Tongue (tissue), 1 donor: ENCODE measurements at regions not wholly inside any gene's neighbourhood (a gene's known extent, or its start where the extent isn't known, plus 50 kb on each side); places are given as distances from the start of the nearest gene placed in this dataset.
"Not testable (repeated sequence)": the region's sequence is repeated elsewhere in the genome, so short reads cannot be mapped to it uniquely, and the experiment has no call there.

Experiments used
- DNase-seq: peaks from one replicate; pipeline ENCODE4 v3.0.0-alpha.2; 2015

DNA sequence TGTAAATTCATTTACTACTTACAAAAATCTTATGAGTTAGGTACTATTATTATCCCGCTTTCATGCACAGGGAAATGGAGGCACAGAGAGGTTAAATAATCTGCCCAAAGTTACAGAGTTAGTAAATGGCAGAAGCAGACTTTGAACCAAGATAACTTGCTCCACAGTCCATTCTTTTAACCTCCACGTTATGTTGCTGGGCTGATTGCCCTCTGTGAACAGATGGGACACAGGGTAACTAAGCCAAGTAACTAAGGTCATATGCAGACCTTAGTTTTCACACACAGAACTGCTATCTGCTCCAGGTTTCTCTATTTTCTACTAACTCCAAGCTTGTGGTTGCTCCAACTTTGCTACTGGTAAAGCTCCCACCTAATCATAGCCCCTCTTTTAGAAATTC lies 147.1 kb upstream of the IFNG-AS1 start:
- no peak for DNase-seq

DNA sequence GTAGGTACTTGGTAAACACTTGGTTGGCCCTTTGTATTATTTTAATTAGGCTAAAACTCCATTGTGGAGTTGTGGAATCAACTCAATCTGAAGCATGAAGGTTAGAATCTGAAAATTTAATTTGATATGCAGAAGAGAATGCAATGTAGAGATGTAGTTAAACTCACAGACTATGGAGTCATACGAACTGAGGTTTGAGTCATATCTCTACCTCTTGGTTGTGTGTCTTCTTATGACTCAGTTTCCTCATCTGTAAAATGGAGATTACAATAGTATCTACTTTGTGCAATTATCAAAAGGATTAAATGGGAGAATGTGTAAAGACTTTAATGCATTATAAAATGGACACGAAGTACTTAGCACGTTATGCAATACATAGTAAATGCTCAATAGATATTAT lies 146.0 kb upstream of the IFNG-AS1 start:
- DNase-seq = no peak

DNA sequence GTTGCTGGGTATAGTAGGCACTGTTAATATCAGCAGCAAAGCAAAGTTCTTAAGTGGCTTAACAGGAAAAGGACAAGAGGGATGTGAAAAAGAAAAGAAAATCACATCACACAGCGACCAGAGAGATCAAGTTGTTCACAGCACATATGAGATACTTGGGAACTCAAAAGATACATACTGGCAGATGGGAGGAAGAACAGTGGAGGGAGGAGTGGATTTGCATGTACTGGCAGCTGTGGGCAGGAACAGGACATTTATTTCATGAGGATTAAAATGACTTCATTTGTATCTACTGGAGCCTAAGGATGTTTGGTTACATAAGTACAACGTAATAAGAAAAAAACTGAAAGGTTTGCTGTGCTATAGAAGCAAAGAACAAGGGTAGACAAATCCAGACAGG lies 136.5 kb upstream of the IFNG-AS1 start:
- peak; percentile 25 for DNase-seq

DNA sequence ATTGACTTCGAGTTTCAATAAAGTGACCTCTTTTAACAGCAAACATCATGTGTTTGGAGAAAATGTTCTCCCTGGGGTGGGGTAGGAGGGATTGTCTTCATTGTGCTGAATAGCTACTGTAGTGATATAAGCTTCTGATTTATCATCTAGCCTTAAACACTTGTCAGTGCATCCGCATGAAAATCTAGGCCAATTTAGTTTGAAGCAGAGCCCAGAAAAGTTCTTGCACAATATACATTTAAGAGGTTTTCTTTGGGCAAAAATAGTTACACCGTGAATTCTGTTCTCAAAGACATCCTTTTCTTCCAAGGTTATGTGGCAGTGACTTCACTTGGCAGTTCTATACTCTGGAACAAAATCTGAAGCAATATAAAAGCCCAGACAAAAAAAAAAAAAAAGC lies 136.0 kb upstream of the IFNG-AS1 start:
- DNase-seq = peak; percentile 26

DNA sequence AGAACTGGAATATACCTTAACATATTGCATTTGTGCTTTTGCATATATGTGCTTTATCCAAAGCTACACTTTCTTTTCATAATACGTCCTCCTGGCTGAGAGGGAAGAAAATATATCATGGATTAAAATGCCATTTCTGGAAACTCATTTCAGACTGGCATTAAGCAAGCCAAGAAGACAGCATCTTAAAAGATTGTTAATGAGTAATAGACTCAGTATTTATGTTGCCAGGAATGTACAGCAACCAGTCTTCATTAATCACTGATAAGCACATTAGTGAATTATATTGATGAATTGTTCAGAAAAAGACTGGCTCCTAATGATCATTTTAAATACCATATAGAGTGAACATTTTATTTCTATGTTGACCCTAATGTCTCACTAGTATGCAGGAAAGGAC lies 134.9 kb upstream of the IFNG-AS1 start:
- DNase-seq = no peak

DNA sequence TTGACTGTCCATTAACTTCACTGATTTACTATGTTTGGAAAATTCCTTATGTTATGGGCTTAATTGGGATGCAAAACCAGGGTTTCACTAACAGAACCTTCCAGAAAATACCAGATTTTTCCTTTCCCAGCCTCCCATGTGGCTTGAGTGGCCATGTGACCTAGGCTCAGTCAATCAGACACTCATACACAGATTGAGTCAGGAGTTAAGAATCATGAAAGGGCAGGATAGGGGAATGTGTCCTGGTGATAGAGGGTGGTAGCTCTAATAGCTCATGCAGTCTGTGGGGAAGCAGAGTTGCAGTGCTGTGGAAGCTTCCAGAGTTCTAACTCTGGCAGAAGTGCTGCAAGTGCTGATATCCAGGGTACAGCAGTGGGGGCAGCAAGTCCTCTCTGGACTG lies 134.1 kb upstream of the IFNG-AS1 start:
- DNase-seq = no peak

DNA sequence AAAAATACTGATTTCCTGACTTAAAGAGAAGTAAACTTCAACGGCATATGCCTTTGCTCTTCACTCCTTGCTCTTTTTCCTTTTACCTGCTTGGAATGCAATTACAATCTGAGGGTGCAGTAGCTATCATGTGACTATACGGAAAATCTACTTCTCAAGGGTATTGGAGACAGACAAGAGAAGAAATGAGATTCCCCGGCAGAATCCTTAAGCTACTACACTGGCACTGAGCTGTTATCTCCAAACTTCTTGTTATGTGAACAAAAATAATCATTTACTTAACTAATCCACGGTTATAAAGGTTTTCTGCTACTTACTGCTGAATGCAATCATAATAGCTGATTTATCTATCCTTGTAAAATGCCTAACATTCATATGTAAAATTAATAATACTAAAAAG lies 118.0 kb upstream of the IFNG-AS1 start:
- DNase-seq = no peak

DNA sequence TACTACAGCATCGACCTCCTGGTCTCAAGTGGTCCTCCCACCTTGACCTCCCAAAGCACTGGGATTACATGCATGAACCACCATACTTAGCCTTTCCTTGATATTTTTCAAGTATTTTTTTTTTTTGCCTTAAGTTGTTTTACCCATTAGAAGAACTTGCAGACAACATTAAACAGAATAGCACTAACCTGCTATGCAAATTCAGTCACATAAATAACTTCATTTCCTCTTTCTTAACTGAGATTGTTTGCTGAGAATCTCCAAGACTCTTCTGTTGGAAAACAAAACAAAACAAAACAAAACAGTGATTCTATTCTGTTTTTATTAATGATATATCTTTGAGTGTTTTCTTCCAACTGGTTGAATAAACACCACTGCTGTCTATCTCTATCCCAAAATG lies 115.9 kb upstream of the IFNG-AS1 start:
- no peak for DNase-seq

DNA sequence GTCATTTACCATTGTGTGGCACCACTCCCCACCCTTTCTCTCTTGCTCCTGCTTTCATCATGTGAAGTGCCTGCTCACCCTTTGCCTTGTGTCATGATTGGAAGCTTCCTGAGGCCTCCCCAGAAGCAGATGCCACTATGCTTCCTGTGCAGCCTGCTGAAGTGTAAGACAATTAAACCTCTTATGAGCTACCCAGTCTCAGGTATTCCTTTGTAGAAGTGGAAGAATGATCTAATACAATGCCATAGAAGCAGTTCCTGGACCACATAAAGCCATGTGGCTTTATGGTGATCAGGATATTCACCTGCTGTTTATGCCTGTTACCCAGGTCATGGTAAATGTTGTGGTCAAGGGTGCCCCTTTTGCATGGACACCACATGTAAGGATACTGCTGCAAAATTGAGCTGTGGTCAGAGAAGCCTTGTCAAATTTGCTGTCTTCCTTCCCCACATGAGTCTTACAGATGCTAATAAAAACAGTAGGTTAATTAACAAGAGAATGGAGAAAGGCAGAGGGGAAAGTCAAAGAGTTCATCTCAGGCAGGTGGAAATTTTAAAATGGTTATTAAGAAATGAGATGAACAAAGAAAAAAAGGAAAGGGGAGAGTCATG lies 112.8 kb upstream of the IFNG-AS1 start:
- no peak for DNase-seq

DNA sequence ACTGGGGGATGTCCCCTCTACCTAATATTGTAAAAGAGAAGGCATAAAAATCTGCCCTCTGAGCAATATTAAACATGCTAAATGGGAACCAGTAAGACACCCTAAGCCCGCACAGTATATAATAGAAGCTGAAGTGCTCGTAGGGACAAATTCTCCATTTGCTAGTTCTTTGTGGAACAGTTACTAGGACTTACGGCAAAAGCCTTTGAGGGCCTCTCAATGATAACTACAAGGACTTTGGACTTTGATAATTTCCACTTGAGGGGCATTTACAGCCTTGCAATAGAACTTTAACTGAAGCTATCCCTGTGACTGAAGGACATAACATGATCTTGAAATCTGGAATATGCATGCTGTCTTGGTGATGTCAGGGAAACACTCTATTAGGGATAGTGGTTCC lies 111.5 kb upstream of the IFNG-AS1 start:
- no peak for DNase-seq

DNA sequence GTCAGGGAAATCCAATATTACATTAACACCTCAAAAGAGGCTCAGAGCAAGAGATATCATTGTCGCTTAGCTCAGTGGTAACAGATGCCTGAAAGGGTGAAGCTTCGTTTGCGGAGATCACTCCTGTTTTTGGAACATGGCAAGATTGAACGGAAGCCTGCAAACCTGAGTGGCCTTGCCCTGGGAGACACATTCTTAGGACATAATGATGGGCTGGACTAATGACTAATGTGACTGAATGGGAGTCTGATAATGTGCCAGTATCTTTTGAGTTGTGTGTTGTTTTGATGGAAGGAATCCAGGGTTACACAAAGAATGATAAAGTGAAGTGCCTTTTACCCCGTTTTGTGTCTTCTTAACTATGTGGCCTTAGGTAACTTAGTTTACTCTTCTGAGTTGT lies 109.3 kb upstream of the IFNG-AS1 start:
- no peak for DNase-seq

DNA sequence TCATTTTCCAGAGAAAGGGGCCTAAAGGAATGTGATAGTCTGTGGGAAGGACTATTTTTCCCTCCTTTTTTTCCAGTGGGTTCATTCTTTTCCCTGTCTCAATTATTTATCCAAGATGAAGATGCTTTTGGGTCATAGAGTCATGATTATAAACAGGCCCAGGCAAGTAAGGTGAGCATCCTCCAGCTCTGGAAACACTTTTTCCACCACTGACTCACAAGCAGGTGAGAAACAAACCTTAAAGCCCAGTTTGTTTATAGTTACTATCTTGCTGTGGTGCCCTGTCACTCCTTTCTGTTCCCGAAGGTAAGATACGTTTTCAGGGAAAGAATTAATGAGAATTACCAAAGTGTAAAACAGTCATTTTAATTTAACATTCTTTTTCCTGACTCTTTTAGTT lies 107.7 kb upstream of the IFNG-AS1 start:
- DNase-seq = no peak

DNA sequence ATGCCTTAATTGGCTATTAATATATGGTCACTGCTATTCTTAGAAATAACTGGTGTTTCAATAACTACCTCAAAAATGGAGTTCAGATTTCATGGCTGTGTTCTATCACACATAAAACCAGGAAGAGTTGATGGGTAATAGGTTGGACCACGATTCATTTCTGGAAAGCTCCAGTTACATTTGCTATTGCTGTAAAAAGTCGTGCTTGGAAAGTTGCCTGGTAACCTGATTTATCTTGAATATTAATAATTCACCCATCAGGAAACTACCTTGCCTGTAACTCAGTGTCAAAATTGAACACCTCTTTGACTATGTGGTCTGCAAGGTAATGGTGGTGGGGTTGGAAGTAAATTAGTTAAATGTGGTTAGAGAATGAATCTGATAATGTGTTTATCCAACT lies 104.7 kb upstream of the IFNG-AS1 start:
- no peak for DNase-seq

DNA sequence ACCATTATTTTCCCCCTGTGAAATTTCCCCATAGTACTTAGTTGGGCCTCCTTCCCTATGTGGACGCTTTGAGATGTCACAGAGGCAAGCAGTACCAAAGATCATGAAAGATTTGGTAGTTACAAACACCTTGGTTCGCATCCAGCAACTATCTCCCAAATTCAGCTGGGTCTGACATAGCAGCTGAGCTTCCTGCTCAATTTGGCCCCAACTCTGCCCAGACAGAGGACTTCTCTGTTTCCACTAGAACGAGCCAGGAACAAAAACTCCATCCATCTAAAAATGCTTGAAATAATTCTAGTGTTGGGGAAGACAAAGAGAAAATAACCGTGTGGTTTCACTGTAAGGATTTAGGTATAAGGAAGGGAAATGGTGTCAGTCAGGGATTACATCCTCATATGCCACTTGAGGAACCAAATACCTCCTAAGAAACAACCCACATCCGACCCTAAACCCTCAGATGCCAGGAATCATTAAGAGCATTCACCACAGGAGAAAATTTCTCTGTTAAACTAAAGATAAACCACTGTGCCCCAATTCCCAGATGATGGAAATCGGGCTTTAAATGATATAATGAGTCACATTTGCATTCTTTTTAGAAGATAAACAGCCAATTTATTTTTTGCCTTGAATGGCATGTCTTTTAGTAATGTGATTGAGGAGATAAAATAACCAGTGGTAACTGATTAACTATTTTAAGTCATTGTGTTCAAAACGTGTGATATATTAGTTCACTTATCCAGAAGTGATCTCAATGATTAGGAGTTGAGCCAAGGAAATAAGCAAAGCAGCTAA lies 103.7 kb upstream of the IFNG-AS1 start:
- DNase-seq = no peak

DNA sequence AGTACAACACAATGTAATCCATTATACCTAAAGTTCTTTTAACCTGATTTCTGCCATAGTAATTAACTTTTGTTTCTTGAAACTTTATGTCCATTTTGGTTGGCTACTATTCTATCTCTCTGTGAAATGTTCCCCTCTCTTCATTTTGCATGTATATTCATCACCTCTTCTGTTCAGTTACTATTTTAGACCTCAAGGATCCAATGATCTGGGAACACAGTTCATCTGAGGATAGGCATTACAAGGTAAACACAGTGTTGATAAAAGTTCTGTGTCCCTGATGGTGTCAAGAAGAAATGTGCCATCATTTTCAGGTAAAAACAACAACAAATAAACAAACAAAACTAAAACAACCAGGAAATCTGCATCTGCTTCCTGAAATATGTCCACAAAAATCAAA lies 102.2 kb upstream of the IFNG-AS1 start:
- DNase-seq = no peak

DNA sequence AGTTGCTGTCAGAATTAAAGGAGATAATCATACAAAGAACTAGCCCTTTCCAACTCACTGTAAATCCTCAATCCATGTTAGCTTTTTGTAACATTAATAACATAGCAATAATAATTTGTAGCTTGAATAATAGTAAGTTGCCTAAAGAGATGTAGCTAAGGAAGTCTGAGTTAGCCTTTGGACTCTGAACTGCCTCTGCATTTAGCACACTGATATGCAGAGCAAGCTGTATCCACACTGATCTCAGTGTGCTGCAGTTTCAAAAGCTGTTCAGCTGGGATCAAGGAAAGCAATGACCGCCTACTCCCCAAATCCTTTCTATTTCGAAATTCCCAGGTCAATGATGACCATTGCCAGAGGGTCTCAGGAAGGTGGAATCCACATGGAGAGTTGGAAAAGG lies 99.3 kb upstream of the IFNG-AS1 start:
- no peak for DNase-seq

DNA sequence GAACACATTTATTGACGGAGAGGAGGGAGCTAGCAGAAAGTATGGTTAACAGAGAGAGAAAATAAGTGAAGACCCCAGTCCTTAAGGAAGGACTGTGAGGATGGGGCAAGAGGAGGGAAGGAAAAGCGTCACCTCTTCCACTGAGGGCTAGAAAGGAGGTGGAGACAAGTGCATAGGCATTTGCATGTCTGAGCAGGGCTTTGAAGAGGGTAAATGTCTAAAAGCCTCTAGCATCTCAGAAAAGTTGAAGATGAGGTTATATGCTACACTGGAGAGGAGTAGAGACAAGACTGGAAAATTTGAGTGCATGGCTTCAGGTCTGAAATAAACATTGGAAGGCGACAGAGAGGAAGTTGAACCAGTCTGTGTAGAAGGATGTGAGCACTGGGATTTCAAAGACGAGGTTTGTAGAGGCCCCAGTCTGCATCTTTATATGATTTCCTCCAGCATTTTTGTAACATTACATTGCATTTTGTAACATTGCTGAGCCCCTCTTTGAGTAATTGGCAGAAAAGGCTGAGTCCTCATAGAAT lies 98.5 kb upstream of the IFNG-AS1 start:
- no peak for DNase-seq

DNA sequence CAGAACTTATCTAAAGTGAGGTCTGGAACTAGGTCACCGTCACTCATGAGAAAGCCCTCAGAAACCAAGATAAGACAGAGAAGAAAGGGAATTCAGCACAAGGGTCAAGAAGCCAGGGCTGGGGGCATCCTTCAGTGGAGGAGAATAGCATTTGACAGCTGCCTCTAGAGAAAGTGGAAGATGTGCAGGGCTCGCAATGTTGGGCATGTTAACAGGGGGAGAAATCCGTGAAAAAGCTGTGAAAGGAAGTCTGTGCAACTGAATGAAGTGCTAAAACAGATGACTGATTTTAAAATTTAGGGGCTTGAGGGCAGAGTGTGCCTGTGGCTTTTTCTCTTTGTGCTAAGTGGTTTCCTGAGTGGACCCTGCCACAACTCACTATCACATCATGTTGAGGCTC lies 97.7 kb upstream of the IFNG-AS1 start:
- no peak for DNase-seq

DNA sequence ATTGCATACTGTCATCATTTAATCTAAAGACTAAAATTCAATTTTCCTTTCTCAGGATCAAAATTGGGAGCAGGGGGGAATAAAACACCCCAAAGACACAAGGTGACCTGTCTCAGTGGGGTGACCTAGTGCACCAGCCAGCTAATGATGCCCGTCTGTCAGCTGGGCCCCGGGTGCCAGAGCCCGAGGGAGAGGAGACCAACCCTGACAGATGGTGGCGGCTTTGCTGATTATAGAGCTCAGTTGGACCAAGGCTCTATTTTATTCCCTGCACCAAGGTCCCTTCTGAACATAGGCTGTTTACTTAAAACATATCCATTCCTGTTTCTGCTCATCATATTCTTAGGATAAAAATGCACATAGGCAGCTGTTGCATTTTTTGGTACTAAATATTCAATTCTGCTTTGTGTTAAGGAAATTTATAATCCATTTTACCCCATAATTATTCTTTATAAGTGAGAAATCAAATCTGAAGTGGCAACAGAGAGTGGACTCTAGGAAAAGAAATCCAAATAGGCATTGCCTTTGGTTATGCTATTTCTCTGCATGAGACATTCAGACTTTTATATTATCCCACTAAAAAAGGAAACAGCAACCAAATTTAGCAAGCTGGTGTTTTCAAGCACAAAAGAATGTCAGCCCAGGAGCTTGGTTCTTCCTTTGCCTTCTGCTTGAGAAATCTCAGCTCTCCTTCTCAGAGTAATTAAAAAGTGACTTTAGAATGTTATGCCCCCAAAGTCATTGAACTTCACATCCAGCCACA lies 96.8 kb upstream of the IFNG-AS1 start:
- DNase-seq = peak; percentile 32

DNA sequence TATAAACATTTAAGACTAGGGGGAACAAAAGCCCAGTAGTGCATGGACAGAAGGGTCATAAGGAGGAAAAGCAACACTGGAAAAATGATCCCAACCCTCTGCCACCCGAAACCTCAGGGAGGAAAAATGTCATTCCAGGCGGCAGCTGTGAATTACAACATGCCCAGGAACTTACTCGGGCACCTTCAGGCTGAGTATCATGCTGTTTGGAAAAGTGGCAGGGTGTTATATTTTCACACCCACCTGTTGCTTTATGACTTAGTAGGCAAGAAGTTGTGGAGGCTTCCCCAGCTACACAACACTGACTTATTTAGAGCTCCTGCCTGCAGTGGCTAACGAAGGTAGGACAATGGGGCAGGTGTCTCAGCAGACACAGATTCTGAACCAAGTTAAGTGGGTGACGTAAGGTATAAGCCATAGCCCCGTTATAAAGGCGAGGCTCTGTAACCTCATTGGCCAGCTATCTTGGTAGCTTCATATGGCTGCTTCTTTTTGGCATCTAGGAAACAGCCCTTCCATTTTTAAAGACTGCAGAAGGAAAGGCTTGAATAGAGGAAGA lies 96.1 kb upstream of the IFNG-AS1 start:
- peak; percentile 64 for DNase-seq

DNA sequence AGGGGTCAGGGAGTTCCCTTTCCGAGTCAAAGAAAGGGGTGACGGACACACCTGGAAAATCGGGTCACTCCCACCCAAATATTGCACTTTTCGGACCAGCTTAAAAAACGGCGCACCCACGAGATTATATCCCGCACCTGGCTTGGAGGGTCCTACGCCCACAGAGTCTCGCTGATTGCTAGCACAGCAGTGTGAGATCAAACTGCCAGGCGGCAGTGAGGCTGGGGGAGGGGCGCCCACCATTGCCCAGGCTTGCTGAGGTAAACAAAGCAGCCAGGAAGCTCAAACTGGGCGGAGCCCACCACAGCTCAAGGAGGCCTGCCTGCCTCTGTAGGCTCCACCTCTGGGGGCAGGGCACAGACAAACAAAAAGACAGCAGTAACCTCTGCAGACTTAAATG lies 88.8 kb upstream of the IFNG-AS1 start:
- not testable (repeated sequence) for DNase-seq

DNA sequence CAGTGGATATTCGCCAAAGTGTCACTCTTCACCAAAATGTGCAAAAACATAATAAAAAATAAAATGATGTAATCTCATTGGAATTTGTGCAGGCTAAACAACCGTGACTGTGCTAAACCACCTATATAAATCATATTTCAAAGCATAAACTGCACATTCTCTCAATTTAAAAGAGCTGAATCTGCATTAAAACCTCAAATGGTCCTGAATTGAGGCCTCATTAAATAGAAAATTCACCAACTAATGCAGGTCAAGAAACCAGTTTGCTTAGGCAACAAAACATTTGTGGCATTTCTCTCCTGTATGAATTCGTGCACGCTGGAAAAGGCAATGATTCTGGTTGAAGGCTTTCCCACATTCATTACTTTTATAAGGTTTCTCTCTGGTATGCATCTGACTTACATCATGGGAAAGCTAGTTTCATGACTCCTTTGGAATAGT lies 80.1 kb upstream of the IFNG-AS1 start:
- DNase-seq = no peak

DNA sequence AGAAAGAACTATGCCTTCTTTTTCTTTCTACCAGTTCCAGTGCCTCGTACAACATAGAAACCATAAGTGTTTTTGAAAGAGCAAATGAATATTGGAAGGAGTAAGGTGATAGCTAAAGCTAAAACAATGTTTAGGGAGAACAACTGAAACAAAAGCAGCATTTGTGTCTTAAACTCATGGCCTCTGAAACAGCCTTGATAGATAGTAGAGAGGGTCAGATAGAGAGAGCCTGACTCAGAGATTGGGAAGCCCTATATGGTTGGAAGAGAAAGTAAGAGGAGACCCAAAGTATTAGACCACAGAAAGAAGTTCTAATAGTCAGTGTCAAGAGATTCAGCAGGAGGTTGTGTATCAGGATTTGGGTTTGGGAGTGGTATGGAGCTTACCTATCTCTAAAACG lies 79.6 kb upstream of the IFNG-AS1 start:
- DNase-seq = no peak
